ENCODE measurements at regions not wholly inside any gene's neighbourhood (a gene's known extent, or its start where the extent isn't known, plus 50 kb on each side); places are given as distances from the start of the nearest gene placed in this dataset.

DNA sequence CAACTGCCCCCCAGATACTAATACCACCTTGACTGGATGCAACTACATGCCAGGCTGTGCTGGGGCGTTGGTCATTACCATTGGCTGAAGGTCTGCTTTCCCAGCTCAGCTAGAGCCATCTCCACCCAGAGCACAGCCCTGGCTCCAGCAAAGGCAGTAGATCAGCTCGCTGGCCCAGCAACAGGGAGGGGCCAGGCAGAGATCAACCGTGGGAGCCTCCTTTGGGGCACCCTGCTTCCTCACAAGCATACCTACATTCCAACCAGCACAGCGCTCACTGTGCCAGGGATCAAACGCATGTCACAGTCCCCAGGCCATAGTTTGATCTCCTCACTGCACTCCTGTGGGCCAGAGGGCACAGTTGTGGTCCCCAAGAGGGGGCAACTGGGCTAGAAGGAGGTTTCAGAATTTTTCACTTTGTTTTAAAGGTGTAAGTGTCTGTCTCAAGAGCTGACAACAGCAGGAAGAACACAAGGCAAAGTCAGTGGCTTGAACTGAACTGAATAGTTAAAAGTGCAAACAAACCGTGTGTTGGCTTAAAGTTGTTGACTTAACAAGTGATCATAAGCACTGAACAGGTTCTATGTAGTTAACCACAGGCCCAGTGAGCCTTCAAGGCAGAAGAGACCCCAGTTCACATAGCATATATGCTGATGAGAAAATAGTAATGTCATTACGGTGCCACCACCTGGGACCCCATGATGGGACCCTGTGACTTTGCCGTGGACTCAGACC lies 70.1 kb upstream of the BZW1 start (continued):
- TF ChIP-seq, protein P1, sequence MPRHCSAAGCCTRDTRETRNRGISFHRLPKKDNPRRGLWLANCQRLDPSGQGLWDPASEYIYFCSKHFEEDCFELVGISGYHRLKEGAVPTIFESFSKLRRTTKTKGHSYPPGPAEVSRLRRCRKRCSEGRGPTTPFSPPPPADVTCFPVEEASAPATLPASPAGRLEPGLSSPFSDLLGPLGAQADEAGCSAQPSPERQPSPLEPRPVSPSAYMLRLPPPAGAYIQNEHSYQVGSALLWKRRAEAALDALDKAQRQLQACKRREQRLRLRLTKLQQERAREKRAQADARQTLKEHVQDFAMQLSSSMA (CRISPR knock-in tag; IDR thresholded peaks at IDR 0.05): peak; percentile 66; the same call in 1 of the 2 replicates
- TF ChIP-seq, protein P2, sequence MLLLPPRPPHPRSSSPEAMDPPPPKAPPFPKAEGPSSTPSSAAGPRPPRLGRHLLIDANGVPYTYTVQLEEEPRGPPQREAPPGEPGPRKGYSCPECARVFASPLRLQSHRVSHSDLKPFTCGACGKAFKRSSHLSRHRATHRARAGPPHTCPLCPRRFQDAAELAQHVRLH (CRISPR knock-in tag; IDR thresholded peaks at IDR 0.05; ENCODE audit: borderline replicate concordance, low read depth): 0 out of 2 replicates have a peak, but pooled peaks have one; percentile 29
- TF ChIP-seq HMG20A (CRISPR knock-in tag; IDR thresholded peaks at IDR 0.05; ENCODE audit: borderline replicate concordance) (peak; percentile 46; the same call in 1 of the 2 replicates), TCF7 (IDR thresholded peaks at IDR 0.05; ENCODE audit: low read depth) (no peak; the same call in 1 of the 2 replicates), KDM5B (CRISPR knock-in tag; IDR thresholded peaks at IDR 0.05; ENCODE audit: borderline replicate concordance) (peak; percentile 65; the same call in 1 of the 2 replicates), HNF4A (CRISPR knock-in tag; IDR thresholded peaks at IDR 0.05) (peak; percentile 61), ZSCAN30 (CRISPR knock-in tag; IDR thresholded peaks at IDR 0.05) (0 out of 2 replicates have a peak, but pooled peaks have one; percentile 31), NR2F1 (CRISPR knock-in tag; IDR thresholded peaks at IDR 0.05) (0 out of 4 replicates have a peak, but pooled peaks of 1 of the 2 experiments have one; percentile 12), CREM (IDR thresholded peaks at IDR 0.05) (peak; percentile 48; the same call in 1 of the 2 replicates), CREM (CRISPR knock-in tag; IDR thresholded peaks at IDR 0.05) (no peak), ETV5 (CRISPR knock-in tag; IDR thresholded peaks at IDR 0.05; ENCODE audit: borderline replicate concordance) (peak; percentile 64; the same call in 1 of the 2 replicates), KLF9 (CRISPR knock-in tag; IDR thresholded peaks at IDR 0.05; ENCODE audit: low read depth) (no peak), ZNF772 (CRISPR knock-in tag; IDR thresholded peaks at IDR 0.05) (peak; percentile 19; the same call in 1 of the 2 replicates), ZNF136 (CRISPR knock-in tag; IDR thresholded peaks at IDR 0.05; ENCODE audit: low read depth) (0 out of 2 replicates have a peak, but pooled peaks have one; percentile 30)
- TF ChIP-seq, protein P3, sequence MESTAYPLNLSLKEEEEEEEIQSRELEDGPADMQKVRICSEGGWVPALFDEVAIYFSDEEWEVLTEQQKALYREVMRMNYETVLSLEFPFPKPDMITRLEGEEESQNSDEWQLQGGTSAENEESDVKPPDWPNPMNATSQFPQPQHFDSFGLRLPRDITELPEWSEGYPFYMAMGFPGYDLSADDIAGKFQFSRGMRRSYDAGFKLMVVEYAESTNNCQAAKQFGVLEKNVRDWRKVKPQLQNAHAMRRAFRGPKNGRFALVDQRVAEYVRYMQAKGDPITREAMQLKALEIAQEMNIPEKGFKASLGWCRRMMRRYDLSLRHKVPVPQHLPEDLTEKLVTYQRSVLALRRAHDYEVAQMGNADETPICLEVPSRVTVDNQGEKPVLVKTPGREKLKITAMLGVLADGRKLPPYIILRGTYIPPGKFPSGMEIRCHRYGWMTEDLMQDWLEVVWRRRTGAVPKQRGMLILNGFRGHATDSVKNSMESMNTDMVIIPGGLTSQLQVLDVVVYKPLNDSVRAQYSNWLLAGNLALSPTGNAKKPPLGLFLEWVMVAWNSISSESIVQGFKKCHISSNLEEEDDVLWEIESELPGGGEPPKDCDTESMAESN (CRISPR knock-in tag; conservative IDR thresholded peaks at IDR 0.05): peak; percentile 46; the same call in 1 of the 2 replicates
- TF ChIP-seq, protein P4, sequence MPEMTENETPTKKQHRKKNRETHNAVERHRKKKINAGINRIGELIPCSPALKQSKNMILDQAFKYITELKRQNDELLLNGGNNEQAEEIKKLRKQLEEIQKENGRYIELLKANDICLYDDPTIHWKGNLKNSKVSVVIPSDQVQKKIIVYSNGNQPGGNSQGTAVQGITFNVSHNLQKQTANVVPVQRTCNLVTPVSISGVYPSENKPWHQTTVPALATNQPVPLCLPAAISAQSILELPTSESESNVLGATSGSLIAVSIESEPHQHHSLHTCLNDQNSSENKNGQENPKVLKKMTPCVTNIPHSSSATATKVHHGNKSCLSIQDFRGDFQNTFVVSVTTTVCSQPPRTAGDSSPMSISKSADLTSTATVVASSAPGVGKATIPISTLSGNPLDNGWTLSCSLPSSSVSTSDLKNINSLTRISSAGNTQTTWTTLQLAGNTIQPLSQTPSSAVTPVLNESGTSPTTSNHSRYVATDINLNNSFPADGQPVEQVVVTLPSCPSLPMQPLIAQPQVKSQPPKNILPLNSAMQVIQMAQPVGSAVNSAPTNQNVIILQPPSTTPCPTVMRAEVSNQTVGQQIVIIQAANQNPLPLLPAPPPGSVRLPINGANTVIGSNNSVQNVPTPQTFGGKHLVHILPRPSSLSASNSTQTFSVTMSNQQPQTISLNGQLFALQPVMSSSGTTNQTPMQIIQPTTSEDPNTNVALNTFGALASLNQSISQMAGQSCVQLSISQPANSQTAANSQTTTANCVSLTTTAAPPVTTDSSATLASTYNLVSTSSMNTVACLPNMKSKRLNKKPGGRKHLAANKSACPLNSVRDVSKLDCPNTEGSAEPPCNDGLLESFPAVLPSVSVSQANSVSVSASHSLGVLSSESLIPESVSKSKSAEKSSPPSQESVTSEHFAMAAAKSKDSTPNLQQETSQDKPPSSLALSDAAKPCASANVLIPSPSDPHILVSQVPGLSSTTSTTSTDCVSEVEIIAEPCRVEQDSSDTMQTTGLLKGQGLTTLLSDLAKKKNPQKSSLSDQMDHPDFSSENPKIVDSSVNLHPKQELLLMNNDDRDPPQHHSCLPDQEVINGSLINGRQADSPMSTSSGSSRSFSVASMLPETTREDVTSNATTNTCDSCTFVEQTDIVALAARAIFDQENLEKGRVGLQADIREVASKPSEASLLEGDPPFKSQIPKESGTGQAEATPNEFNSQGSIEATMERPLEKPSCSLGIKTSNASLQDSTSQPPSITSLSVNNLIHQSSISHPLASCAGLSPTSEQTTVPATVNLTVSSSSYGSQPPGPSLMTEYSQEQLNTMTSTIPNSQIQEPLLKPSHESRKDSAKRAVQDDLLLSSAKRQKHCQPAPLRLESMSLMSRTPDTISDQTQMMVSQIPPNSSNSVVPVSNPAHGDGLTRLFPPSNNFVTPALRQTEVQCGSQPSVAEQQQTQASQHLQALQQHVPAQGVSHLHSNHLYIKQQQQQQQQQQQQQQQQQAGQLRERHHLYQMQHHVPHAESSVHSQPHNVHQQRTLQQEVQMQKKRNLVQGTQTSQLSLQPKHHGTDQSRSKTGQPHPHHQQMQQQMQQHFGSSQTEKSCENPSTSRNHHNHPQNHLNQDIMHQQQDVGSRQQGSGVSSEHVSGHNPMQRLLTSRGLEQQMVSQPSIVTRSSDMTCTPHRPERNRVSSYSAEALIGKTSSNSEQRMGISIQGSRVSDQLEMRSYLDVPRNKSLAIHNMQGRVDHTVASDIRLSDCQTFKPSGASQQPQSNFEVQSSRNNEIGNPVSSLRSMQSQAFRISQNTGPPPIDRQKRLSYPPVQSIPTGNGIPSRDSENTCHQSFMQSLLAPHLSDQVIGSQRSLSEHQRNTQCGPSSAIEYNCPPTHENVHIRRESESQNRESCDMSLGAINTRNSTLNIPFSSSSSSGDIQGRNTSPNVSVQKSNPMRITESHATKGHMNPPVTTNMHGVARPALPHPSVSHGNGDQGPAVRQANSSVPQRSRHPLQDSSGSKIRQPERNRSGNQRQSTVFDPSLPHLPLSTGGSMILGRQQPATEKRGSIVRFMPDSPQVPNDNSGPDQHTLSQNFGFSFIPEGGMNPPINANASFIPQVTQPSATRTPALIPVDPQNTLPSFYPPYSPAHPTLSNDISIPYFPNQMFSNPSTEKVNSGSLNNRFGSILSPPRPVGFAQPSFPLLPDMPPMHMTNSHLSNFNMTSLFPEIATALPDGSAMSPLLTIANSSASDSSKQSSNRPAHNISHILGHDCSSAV (CRISPR knock-in tag; IDR thresholded peaks at IDR 0.05; ENCODE audit: borderline replicate concordance): no peak
- TF ChIP-seq, protein P5, sequence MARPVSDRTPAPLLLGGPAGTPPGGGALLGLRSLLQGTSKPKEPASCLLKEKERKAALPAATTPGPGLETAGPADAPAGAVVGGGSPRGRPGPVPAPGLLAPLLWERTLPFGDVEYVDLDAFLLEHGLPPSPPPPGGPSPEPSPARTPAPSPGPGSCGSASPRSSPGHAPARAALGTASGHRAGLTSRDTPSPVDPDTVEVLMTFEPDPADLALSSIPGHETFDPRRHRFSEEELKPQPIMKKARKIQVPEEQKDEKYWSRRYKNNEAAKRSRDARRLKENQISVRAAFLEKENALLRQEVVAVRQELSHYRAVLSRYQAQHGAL (CRISPR knock-in tag; IDR thresholded peaks at IDR 0.05; ENCODE audit: not compliant biosample characterization): no peak

All from HepG2 (cell line).